Skeletal muscle satellite cell (primary cell): ENCODE measurements at regions not wholly inside any gene's neighbourhood (a gene's known extent, or its start where the extent isn't known, plus 50 kb on each side); places are given as distances from the start of the nearest gene placed in this dataset.

Source experiments
- H3K27me3 ChIP-seq: 2 replicates; pipeline ENCODE4 v1.7.0; 2013; ENCODE audit warnings: low read length; ENCODE audit not compliant: control insufficient read depth, insufficient read depth
- H3K36me3 ChIP-seq: 2 replicates; pipeline ENCODE4 v1.7.0; 2013; ENCODE audit warnings: mild to moderate bottlenecking, control low read depth, low read length; ENCODE audit not compliant: insufficient read depth
- H3K4me1 ChIP-seq: 2 replicates; pipeline ENCODE4 v1.7.0; 2013; ENCODE audit warnings: low read length; ENCODE audit not compliant: control insufficient read depth, insufficient read depth
- H3K4me2 ChIP-seq: 2 replicates; pipeline ENCODE4 v1.7.0; 2013; ENCODE audit warnings: mild to moderate bottlenecking, low read length
- H3K4me3 ChIP-seq: 2 replicates; pipeline ENCODE4 v1.7.0; 2013; ENCODE audit warnings: low read length
- H3K9ac ChIP-seq: 2 replicates; pipeline ENCODE4 v1.7.0; 2013; ENCODE audit warnings: mild to moderate bottlenecking, low read depth, low read length, moderate library complexity
- H3K9me3 ChIP-seq: replicated peaks from 2 replicates; pipeline ENCODE4 v1.7.0; 2013; ENCODE audit warnings: mild to moderate bottlenecking, control low read depth, low read length

DNA sequence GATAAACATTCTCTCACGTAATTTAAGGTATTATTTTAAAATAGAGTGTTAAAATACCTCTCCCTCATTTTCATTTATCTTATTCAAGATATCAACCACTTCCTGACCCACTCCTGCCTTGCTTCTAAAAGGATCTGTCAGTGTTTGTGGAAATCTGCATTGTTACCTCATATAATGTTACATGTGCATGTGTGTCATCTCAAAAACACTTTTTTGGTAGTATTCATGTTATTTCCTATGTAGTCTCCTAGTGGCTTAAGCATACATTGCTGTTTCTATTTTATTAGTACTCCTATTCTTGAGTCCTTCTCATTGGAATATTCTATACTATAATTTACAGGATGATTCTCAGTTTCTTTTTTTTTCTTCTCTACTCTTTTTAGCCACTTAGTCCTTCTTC lies 1360.7 kb upstream of the CELF2 start:
- Histone ChIP-seq H3K9me3 (no peaks in the 10 kb centered on the region), H3K4me2 (no peak overlapping the region), H3K4me3 (no peak overlapping the region), H3K9ac (no peak overlapping the region), H3K27me3 (no peaks in the 10 kb centered on the region), H3K36me3 (no peaks in the 10 kb centered on the region), H3K4me1 (no peaks in the 10 kb centered on the region)

GRCh38 chr10:9657530-9657929 lies 1360.1 kb upstream of the CELF2 start:
- Histone ChIP-seq H3K4me3 (no peak overlapping the region), H3K9me3 (no peaks in the 10 kb centered on the region), H3K36me3 (no peaks in the 10 kb centered on the region), H3K4me2 (no peak overlapping the region), H3K27me3 (no peaks in the 10 kb centered on the region), H3K9ac (no peak overlapping the region), H3K4me1 (no peaks in the 10 kb centered on the region)

DNA sequence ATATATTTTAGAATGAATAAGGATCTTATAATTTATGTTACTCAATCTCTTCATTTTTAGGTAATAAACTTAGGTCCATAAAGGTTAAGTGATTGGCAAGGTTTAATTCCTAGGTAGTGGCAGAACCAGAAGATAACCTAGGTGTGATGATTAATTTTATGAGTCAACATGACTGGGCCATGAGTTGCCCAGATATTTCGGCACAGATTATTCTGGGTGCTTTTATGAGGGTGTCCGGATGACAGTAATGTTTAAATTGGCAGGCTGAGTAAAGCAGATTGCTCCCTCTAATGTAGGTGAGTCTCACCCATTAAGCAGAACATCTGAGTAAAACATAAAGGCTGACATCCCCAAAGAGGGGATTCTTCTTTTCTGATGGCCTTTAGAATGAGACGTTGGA lies 1349.3 kb upstream of the CELF2 start:
- no peaks in the 10 kb centered on the region for H3K9me3 ChIP-seq
- H3K27me3 ChIP-seq: no peaks in the 10 kb centered on the region
- H3K4me1 ChIP-seq: peaks cover 11% of the 10 kb centered on the region
- no peaks in the 10 kb centered on the region for H3K36me3 ChIP-seq
- H3K9ac ChIP-seq: no peak overlapping the region
- no peak overlapping the region for H3K4me2 ChIP-seq
- no peak overlapping the region for H3K4me3 ChIP-seq

DNA sequence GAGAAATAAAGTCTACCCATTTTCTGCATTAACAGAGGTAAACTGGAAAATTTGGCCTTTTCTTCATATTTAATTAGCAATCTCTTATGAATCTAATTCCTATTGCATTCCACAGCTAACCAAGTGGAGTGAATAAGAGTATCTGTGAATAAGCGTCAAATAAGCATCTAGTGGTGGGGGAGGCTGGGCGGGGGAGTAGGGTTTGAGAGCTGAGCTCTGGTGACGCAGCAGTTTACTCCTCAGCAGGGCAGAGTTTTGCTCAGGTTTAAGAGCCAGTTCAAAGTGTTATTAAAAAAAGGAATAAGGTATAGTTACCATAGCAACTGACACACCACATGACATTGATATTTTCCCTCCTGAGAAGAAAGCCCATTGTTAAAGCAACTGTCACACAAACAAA lies 1346.8 kb upstream of the CELF2 start:
- H3K36me3 ChIP-seq: no peaks in the 10 kb centered on the region
- H3K9me3 ChIP-seq: no peaks in the 10 kb centered on the region
- H3K9ac ChIP-seq: no peak overlapping the region
- H3K27me3 ChIP-seq: no peaks in the 10 kb centered on the region
- no peak overlapping the region for H3K4me2 ChIP-seq
- H3K4me1 ChIP-seq: peaks cover 11% of the 10 kb centered on the region
- H3K4me3 ChIP-seq: no peak overlapping the region

DNA sequence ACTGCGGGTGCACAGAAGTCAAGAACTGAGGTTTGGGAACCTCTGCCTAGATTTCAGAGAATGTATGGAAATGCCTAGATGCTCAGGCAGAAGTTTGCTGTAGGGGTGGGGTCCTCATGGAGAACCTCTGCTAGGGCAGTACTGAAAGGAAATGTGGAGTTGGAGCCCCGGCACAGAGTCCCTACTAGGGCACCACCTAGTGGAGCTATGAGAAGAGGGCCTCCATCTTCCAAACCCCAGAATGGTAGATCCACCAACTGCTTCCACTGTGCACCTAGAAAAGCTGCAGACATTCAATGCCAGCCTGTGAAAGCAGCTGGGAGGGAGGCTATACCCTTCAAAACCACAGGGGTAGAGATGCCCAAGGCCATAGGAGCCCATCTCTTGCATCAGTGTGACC lies 1336.0 kb upstream of the CELF2 start:
- no peak overlapping the region for H3K4me2 ChIP-seq
- no peaks in the 10 kb centered on the region for H3K9me3 ChIP-seq
- H3K27me3 ChIP-seq: no peaks in the 10 kb centered on the region
- H3K36me3 ChIP-seq: no peaks in the 10 kb centered on the region
- no peak overlapping the region for H3K9ac ChIP-seq
- no peaks in the 10 kb centered on the region for H3K4me1 ChIP-seq
- H3K4me3 ChIP-seq: no peak overlapping the region

DNA sequence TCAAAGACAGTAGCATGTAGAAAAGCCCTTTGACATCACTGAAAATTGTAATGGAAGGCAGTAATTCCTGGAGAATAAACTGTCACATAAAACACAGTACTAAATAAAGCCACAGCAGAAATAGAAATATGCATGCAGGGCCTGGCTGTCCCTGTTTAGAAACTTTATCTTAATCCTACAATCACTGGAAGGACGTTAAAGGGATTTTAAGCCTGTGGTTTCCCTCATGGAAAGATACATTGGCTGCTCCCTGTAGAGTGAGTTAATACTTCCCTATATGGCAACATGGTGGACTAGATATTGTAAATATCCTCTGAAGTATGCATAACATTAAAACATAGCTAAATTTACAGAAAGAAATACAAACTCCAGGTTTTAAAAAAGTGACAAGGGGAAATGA lies 1334.9 kb upstream of the CELF2 start:
- no peaks in the 10 kb centered on the region for H3K27me3 ChIP-seq
- no peaks in the 10 kb centered on the region for H3K9me3 ChIP-seq
- no peaks in the 10 kb centered on the region for H3K36me3 ChIP-seq
- no peaks in the 10 kb centered on the region for H3K4me1 ChIP-seq
- no peak overlapping the region for H3K9ac ChIP-seq
- no peak overlapping the region for H3K4me2 ChIP-seq
- H3K4me3 ChIP-seq: no peak overlapping the region

DNA sequence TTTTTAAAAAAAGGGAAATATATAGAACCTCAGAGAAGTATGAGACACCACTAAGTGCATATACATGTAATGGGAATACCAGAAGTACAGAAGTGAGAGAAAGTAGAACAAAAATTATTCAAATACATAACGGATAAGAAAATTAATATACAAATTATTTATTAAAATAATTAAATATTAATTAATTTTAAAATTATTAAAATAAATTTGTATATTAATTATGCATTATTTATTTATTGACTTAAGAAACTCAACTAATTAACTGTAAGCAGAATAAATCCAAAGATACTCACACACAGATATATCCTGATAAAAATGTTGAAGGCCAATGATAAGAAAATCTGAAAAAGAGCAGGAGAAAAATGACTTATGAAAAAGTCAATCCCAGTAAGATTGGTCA lies 1333.5 kb upstream of the CELF2 start:
- H3K4me3 ChIP-seq: no peak overlapping the region
- H3K27me3 ChIP-seq: no peaks in the 10 kb centered on the region
- H3K36me3 ChIP-seq: no peaks in the 10 kb centered on the region
- no peaks in the 10 kb centered on the region for H3K4me1 ChIP-seq
- no peak overlapping the region for H3K9ac ChIP-seq
- no peaks in the 10 kb centered on the region for H3K9me3 ChIP-seq
- H3K4me2 ChIP-seq: no peak overlapping the region

GRCh38 chr10:9685596-9685995 lies 1332.1 kb upstream of the CELF2 start:
- no peaks in the 10 kb centered on the region for H3K9me3 ChIP-seq
- H3K36me3 ChIP-seq: no peaks in the 10 kb centered on the region
- H3K4me2 ChIP-seq: no peak overlapping the region
- H3K9ac ChIP-seq: no peak overlapping the region
- H3K4me3 ChIP-seq: no peak overlapping the region
- no peaks in the 10 kb centered on the region for H3K27me3 ChIP-seq
- no peaks in the 10 kb centered on the region for H3K4me1 ChIP-seq

GRCh38 chr10:9688711-9689110 lies 1329.0 kb upstream of the CELF2 start:
- H3K27me3 ChIP-seq: no peaks in the 10 kb centered on the region
- no peak overlapping the region for H3K9ac ChIP-seq
- no peak overlapping the region for H3K4me2 ChIP-seq
- no peak overlapping the region for H3K4me3 ChIP-seq
- H3K36me3 ChIP-seq: no peaks in the 10 kb centered on the region
- H3K4me1 ChIP-seq: no peaks in the 10 kb centered on the region
- H3K9me3 ChIP-seq: no peaks in the 10 kb centered on the region

DNA sequence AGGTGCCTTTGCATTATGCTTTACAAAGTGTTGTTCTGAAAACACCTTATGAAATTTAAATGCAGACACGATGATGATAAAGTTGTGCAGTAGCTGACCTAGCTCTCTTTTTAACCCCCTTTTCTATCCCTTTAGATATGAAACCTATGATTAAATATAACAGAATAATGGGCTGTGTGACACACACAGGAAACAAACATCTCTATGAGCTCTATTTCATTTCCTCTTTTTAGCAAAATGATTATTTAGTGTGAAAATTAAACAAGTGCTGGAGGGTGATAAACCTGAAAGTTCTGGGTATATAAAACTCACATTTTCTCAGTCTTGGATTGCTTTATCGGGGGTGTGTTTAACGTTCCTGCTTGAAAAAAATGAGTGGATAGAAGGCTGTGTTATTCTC lies 1310.5 kb upstream of the CELF2 start:
- no peak overlapping the region for H3K9ac ChIP-seq

GRCh38 chr10:9709849-9710248 lies 1307.8 kb upstream of the CELF2 start:
- Histone ChIP-seq H3K4me3 (no peak overlapping the region), H3K9ac (no peak overlapping the region), H3K4me2 (no peak overlapping the region), H3K4me1 (no peaks in the 10 kb centered on the region), H3K27me3 (no peaks in the 10 kb centered on the region), H3K36me3 (no peaks in the 10 kb centered on the region), H3K9me3 (peaks cover 7% of the 10 kb centered on the region)

More for the DNA sequence above, 1310.5 kb upstream of the CELF2 start:
- Histone ChIP-seq H3K4me2 (no peak overlapping the region), H3K4me1 (no peaks in the 10 kb centered on the region), H3K36me3 (no peaks in the 10 kb centered on the region), H3K9me3 (no peaks in the 10 kb centered on the region), H3K27me3 (no peaks in the 10 kb centered on the region), H3K4me3 (no peak overlapping the region)

DNA sequence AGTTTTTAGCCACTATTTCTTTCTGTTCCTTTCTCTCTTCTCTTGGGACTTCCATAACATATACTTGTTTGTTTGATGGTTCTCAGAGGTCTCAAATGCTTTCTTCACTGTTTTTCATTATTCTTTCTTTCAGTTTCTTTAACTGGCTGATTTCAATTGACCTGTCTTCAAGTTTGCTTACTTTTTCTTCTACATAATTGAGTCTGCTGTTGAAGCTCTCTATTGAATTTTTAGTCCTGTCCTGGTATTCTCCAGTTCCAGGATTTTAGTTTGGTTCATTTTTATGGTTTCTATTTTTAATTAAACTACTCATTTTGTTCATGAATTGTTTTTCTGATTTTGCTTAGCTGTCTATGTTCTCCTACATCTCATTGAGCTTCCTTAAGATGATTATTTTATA lies 1305.3 kb upstream of the CELF2 start:
- no peak overlapping the region for H3K4me3 ChIP-seq
- H3K4me2 ChIP-seq: no peak overlapping the region
- H3K4me1 ChIP-seq: no peaks in the 10 kb centered on the region
- H3K9ac ChIP-seq: no peak overlapping the region
- H3K36me3 ChIP-seq: no peaks in the 10 kb centered on the region
- H3K9me3 ChIP-seq: peaks cover 7% of the 10 kb centered on the region
- no peaks in the 10 kb centered on the region for H3K27me3 ChIP-seq
